Body of pancreas (tissue), 4 donors: ENCODE measurements at regions not wholly inside any gene's neighbourhood (a gene's known extent, or its start where the extent isn't known, plus 50 kb on each side); places are given as distances from the start of the nearest gene placed in this dataset.

Experiments used
- ATAC-seq: fragments of 150-250 bp; one replicate; pipeline ENCODE4 v1.9.1; 2016
- DNase-seq, 4 donors: peaks; one replicate each; pipeline ENCODE4 v3.0.0-alpha.2; 2019
- H3K27ac ChIP-seq, 4 donors: fragments of 200-600 bp; sonication (generic); 1 replicate in 3 of 4; 2 replicates in 1 of 4; pipeline versions ENCODE4 v1.5.1 to v1.6.1; 2016 to 2019; ENCODE audit warnings: mild to moderate bottlenecking in 1 of 4, mixed read lengths in 1 of 4, moderate library complexity in 1 of 4
- H3K27me3 ChIP-seq, 2 donors: fragments of 200-600 bp; sonication (generic); one replicate each; pipeline ENCODE4 v1.6.0; 2016; ENCODE audit warnings: mild to moderate bottlenecking in 1 of 2
- H3K36me3 ChIP-seq, 2 donors: fragments of 200-600 bp; sonication (generic); replicated peaks in 1 of 2; 2 replicates each; pipeline ENCODE4 v1.5.1; 2016; ENCODE audit warnings: low read depth in 2 of 2; ENCODE audit not compliant: insufficient read depth in 1 of 2
- H3K4me1 ChIP-seq: fragments of 200-600 bp; sonication (generic); one replicate; pipeline ENCODE4 v1.6.0; 2016
- H3K4me3 ChIP-seq, 2 donors: fragments of 200-600 bp; sonication (generic); 1 replicate in 1 of 2; 2 replicates in 1 of 2; pipeline ENCODE4 v1.5.1; 2016 to 2019
- H3K9me3 ChIP-seq, 3 donors: fragments of 200-600 bp; sonication (generic); 1 replicate in 2 of 3; 2 replicates in 1 of 3; pipeline ENCODE4 v1.5.1; 2016
- CTCF ChIP-seq, 7 experiments: fragments of 450-650 bp in 4 of 7; fragments of 200-600 bp in 3 of 7; sonication (generic) in 3 of 7; IDR thresholded peaks; one replicate each; pipeline ENCODE4 v1.5.1; 2016 to 2019; ENCODE audit warnings: antibody characterized with exemption in 7 of 7
- POLR2A ChIP-seq, 3 donors: fragments of 450-650 bp; IDR thresholded peaks; one replicate each; pipeline ENCODE4 v1.6.1; 2016; ENCODE audit warnings: antibody characterized with exemption in 3 of 3, mild to moderate bottlenecking in 2 of 3
- WGBS, 2 donors: methylation state at CpG; one replicate each; pipeline ENCODE4 v1.1.5; 2017; 5-methylcytosine and 5-hydroxymethylcytosine counted together
- intact Hi-C: fragments of 100-400 bp; cut with DNase I; formaldehyde crosslinking; loops from one replicate; pipeline ENCODE4 v1.15.1; 2023

- no peaks in the 10 kb centered on the region for H3K36me3 ChIP-seq
- no peak overlapping the region for H3K27ac ChIP-seq
- H3K9me3 ChIP-seq: no peaks in the 10 kb centered on the region
- H3K4me3 ChIP-seq: no peak overlapping the region
- ATAC-seq: no peak
- DNase-seq: no peak
- no peaks in the 10 kb centered on the region for H3K27me3 ChIP-seq
- TF ChIP-seq POLR2A (IDR thresholded peaks at IDR 0.05) (no peak), CTCF (IDR thresholded peaks at IDR 0.05) (no peak)
- intact Hi-C loops: no loop called here
- 77 to 89% methylated on average over 6 of the region's 6 CpGs for WGBS, 2 donors
- no peaks in the 10 kb centered on the region for H3K4me1 ChIP-seq
Measured at GRCh38 chr13:40387775-40388174, 278.7 kb downstream of the FOXO1 start.

GRCh38 chr13:40388617-40389016 lies 277.8 kb downstream of the FOXO1 start:
- peak in 2 of 4 donors; percentile 22 to 44 for DNase-seq
- H3K4me3 ChIP-seq: no peak overlapping the region
- peak; percentile 15 for ATAC-seq
- TF ChIP-seq CTCF (IDR thresholded peaks at IDR 0.05) (no peak), POLR2A (IDR thresholded peaks at IDR 0.05) (peak in 1 of 3 donors; percentile 22)
- no peak overlapping the region for H3K27ac ChIP-seq
- 79 to 88% methylated on average over 11 of the region's 11 CpGs for WGBS, 2 donors
- intact Hi-C loops: no loop called here
- no peaks in the 10 kb centered on the region for H3K9me3 ChIP-seq
- H3K36me3 ChIP-seq: no peaks in the 10 kb centered on the region
- no peaks in the 10 kb centered on the region for H3K4me1 ChIP-seq
- no peaks in the 10 kb centered on the region for H3K27me3 ChIP-seq

GRCh38 chr13:40389081-40389641 lies 277.3 kb downstream of the FOXO1 start:
- DNase-seq: no peak
- no peak for ATAC-seq
- intact Hi-C loops: no loop called here
- no peak for TF ChIP-seq POLR2A (IDR thresholded peaks at IDR 0.05)
- no peak for TF ChIP-seq CTCF (IDR thresholded peaks at IDR 0.05)
- Histone ChIP-seq H3K9me3 (no peaks in the 10 kb centered on the region), H3K27ac (no peak overlapping the region), H3K4me1 (no peaks in the 10 kb centered on the region), H3K4me3 (no peak overlapping the region), H3K36me3 (no peaks in the 10 kb centered on the region), H3K27me3 (no peaks in the 10 kb centered on the region)
- 67 to 76% methylated on average over 10 of the region's 10 CpGs for WGBS, 2 donors

- no peak for ATAC-seq
- WGBS, 2 donors: 83 to 90% methylated on average over 9 of the region's 9 CpGs
- intact Hi-C loops: no loop called here
Measured at GRCh38 chr13:40390401-40390916, 276.0 kb downstream of the FOXO1 start.

More at GRCh38 chr13:40390401-40390916, 276.0 kb downstream of the FOXO1 start:
- Histone ChIP-seq H3K36me3 (no peaks in the 10 kb centered on the region), H3K27me3 (no peaks in the 10 kb centered on the region), H3K9me3 (no peaks in the 10 kb centered on the region), H3K4me1 (no peaks in the 10 kb centered on the region), H3K4me3 (no peak overlapping the region), H3K27ac (no peak overlapping the region)
- TF ChIP-seq POLR2A (IDR thresholded peaks at IDR 0.05) (no peak), CTCF (IDR thresholded peaks at IDR 0.05) (no peak)
- DNase-seq: no peak
